Endodermal cell (in vitro differentiated cells): ENCODE measurements at regions not wholly inside any gene's neighbourhood (a gene's known extent, or its start where the extent isn't known, plus 50 kb on each side); places are given as distances from the start of the nearest gene placed in this dataset.
"Not testable (repeated sequence)": the region's sequence is repeated elsewhere in the genome, so short reads cannot be mapped to it uniquely, and the experiment has no call there.

Source experiments
- DNase-seq: peaks from one replicate; pipeline ENCODE4 v3.0.0-alpha.2; 2017
- H3K27ac ChIP-seq: 2 replicates; pipeline ENCODE4 v1.5.1; 2013; ENCODE audit warnings: mild to moderate bottlenecking, low read depth, low read length, moderate library complexity
- H3K27me3 ChIP-seq: 2 replicates; pipeline ENCODE4 v1.6.1; 2013; ENCODE audit warnings: mild to moderate bottlenecking, low read length, moderate library complexity; ENCODE audit not compliant: insufficient read depth, control insufficient read depth, poor library complexity, severe bottlenecking
- H3K36me3 ChIP-seq: 2 replicates; pipeline ENCODE4 v1.7.0; 2013; ENCODE audit warnings: mild to moderate bottlenecking, low read length, moderate library complexity; ENCODE audit not compliant: control insufficient read depth, insufficient read depth
- H3K4me1 ChIP-seq: one replicate; pipeline ENCODE4 v1.7.0; 2013; ENCODE audit warnings: low read length; ENCODE audit not compliant: control insufficient read depth, insufficient read depth
- H3K4me3 ChIP-seq: 2 replicates; pipeline ENCODE4 v1.5.1; 2013; ENCODE audit warnings: mild to moderate bottlenecking, low read length, moderate library complexity
- H3K9ac ChIP-seq: 2 replicates; pipeline ENCODE4 v1.6.1; 2013; ENCODE audit warnings: mild to moderate bottlenecking, low read length, moderate library complexity; ENCODE audit not compliant: poor library complexity, severe bottlenecking; ENCODE audit errors: extremely low read depth
- H3K9me3 ChIP-seq: 2 replicates; pipeline ENCODE4 v1.6.1; 2013; ENCODE audit warnings: mild to moderate bottlenecking, low read length, moderate library complexity; ENCODE audit not compliant: control insufficient read depth
- H3K27ac Mint-ChIP-seq: 2 replicates; pipeline ENCODE4 v1.8.0; 2020; ENCODE audit warnings: mixed read lengths
- H3K27me3 Mint-ChIP-seq: 2 replicates; pipeline ENCODE4 v1.8.0; 2021; ENCODE audit warnings: mild to moderate bottlenecking, mixed read lengths; ENCODE audit not compliant: insufficient read depth
- H3K36me3 Mint-ChIP-seq: 2 replicates; pipeline ENCODE4 v1.8.0; 2020; ENCODE audit warnings: low read depth, mixed read lengths
- H3K4me1 Mint-ChIP-seq: 2 replicates; pipeline ENCODE4 v1.8.0; 2020; ENCODE audit warnings: mixed read lengths
- H3K4me3 Mint-ChIP-seq: 2 replicates; pipeline ENCODE4 v1.8.0; 2020; ENCODE audit warnings: mild to moderate bottlenecking, moderate library complexity, mixed read lengths
- H3K9me3 Mint-ChIP-seq: 2 replicates; pipeline ENCODE4 v1.8.0; 2020; ENCODE audit warnings: mild to moderate bottlenecking, mixed read lengths
- CTCF ChIP-seq: fragments of 200-600 bp; sonication (generic); conservative IDR thresholded peaks from 2 replicates; pipeline ENCODE4 v1.5.0; 2021; ENCODE audit warnings: antibody characterized with exemption, mild to moderate bottlenecking
- WGBS, 2 experiments: methylation state at CpG; one replicate each; pipeline versions ENCODE4 v1.1.5 to v1.1.7; 2013; ENCODE audit warnings: missing lambda C conversion rate in 2 of 2, mixed read lengths in 1 of 2; ENCODE audit not compliant: insufficient coverage in 1 of 2, insufficient read length in 1 of 2; 5-methylcytosine and 5-hydroxymethylcytosine counted together

- no peak for TF ChIP-seq CTCF
- Histone ChIP-seq H3K9me3 (peaks cover 7% of the 10 kb centered on the region), H3K27ac (no peak overlapping the region), H3K36me3 (no peaks in the 10 kb centered on the region), H3K9ac (no peak overlapping the region), H3K4me3 (no peak overlapping the region), H3K27me3 (no peaks in the 10 kb centered on the region), H3K4me1 (no peaks in the 10 kb centered on the region)
- H3K4me3 Mint-ChIP-seq: no peak overlapping the region
- peaks cover 11% of the 10 kb centered on the region for H3K9me3 Mint-ChIP-seq
- WGBS, 2 experiments: 95 to 100% methylated on average over 2 to 7 of the region's 8 CpGs
- no peak overlapping the region for H3K27ac Mint-ChIP-seq
- no peaks in the 10 kb centered on the region for H3K36me3 Mint-ChIP-seq
- H3K4me1 Mint-ChIP-seq: peaks cover 2% of the 10 kb centered on the region
- no peak for DNase-seq
- H3K27me3 Mint-ChIP-seq: peaks cover 3% of the 10 kb centered on the region
Observed at GRCh38 chr12:91637789-91638624, 455.4 kb upstream of the DCN start.

GRCh38 chr12:91636721-91637120 lies 454.1 kb upstream of the DCN start:
- TF ChIP-seq CTCF: no peak
- 86 to 87% methylated on average over 1 to 4 of the region's 4 CpGs for WGBS, 2 experiments
- H3K27ac Mint-ChIP-seq: no peak overlapping the region

GRCh38 chr12:91634386-91634713 lies 451.7 kb upstream of the DCN start:
- not testable (repeated sequence) for H3K4me1 ChIP-seq, H3K27ac Mint-ChIP-seq, H3K36me3 ChIP-seq, H3K36me3 Mint-ChIP-seq, H3K27me3 Mint-ChIP-seq, H3K27me3 ChIP-seq, DNase-seq, H3K9ac ChIP-seq, H3K9me3 ChIP-seq, H3K4me1 Mint-ChIP-seq, H3K4me3 ChIP-seq, H3K27ac ChIP-seq
- H3K9me3 Mint-ChIP-seq: peaks cover 11% of the 10 kb centered on the region
- peak overlapping the region; percentile 58 for H3K4me3 Mint-ChIP-seq
- WGBS, 2 experiments: 86 to 94% methylated on average over 1 to 3 of the region's 3 CpGs

More at GRCh38 chr12:91636721-91637120, 454.1 kb upstream of the DCN start:
- Histone ChIP-seq H3K36me3 (no peaks in the 10 kb centered on the region), H3K9ac (no peak overlapping the region), H3K9me3 (peaks cover 7% of the 10 kb centered on the region), H3K4me1 (no peaks in the 10 kb centered on the region), H3K27me3 (no peaks in the 10 kb centered on the region), H3K27ac (no peak overlapping the region), H3K4me3 (no peak overlapping the region)
- H3K4me1 Mint-ChIP-seq: peaks cover 2% of the 10 kb centered on the region
- H3K4me3 Mint-ChIP-seq: no peak overlapping the region
- DNase-seq: no peak
- H3K36me3 Mint-ChIP-seq: no peaks in the 10 kb centered on the region
- H3K9me3 Mint-ChIP-seq: peaks cover 11% of the 10 kb centered on the region
- H3K27me3 Mint-ChIP-seq: peaks cover 3% of the 10 kb centered on the region
